ENCODE measurements at regions not wholly inside any gene's neighbourhood (a gene's known extent, or its start where the extent isn't known, plus 50 kb on each side); places are given as distances from the start of the nearest gene placed in this dataset.
A peak's percentile ranks its signal among the peaks of the same experiment; 100 is the strongest.

DNA sequence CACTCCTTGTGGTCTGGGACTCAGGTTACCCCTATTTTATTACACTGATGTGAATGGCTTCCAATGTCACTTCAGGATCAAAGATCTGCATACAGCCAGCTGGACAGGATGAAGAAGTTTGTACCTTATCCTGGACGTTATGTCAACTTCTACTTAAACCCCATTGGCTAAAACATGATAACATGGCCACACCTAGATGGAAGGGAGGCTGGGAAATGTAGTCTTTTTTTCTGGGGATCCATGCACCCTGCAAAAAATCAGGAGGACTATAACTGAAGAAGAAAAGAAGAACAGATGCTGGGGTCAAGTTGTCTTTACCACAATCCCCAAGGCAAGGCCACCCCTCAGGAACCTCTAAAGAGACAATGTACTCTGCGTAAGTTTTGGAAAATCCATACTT is 459.2 kb downstream of the BCOR start:
- no peak for DNase-seq (ENCODE audit: low spot score)

DNA sequence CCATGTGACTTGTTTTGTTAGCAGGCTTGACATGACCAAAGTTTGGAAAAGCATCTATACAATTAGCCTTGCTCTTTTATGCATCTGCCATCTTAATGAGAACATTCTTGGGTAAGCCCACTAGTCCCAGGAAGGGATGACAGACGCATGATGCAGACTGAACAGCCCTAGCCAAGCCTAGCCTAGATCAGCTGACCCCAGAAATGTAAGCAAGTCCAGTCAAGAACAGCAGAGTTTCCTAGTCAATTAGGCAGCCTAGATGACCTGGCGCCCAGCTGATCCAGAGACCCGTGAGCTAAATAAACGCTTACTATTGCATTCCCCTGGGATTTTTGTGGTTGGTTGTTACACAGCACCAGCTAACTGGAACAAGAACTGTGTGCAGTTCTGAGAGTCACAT is 457.9 kb downstream of the BCOR start:
- no peak for DNase-seq (ENCODE audit: low spot score)

DNA sequence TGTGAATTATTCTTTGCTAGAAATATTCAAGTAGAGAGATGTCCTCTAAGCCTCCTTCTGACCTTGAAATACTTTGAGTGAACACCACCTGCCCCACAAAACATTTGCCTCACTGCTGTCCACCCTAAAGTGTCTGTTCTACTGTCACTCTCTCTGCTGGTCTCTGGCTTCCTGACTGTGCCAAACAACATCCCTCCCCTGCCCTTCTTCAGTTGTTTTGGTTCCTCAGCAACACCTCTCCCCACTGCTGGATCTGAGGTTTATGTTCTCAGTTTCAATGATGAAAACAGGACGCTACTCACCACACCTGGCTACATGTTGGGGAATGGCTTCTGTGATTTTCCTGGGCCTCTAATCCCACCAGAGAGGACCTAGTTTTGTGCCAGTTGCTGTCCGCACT is 456.9 kb downstream of the BCOR start:
- no peak for DNase-seq (ENCODE audit: low spot score)

DNA sequence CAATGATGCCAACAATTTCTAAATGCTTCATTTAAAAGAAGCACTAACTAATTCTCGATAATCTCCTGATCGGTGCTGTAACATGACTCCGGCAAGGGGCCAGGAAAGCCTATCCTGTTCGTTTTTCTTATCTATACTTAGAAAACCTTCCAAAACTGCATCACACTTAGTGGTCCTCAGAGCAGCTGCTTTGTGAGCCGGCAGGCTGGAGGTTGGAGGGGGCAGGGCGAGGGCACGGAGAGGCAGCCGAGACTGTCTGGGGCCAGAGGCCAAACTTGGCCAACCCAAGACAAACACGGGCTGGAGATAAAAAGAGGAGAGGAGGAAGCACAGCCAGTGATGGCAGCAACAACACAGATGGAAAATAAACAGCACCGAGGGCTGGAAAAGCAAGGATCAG is 455.7 kb downstream of the BCOR start:
- no peak for DNase-seq (ENCODE audit: low spot score)

DNA sequence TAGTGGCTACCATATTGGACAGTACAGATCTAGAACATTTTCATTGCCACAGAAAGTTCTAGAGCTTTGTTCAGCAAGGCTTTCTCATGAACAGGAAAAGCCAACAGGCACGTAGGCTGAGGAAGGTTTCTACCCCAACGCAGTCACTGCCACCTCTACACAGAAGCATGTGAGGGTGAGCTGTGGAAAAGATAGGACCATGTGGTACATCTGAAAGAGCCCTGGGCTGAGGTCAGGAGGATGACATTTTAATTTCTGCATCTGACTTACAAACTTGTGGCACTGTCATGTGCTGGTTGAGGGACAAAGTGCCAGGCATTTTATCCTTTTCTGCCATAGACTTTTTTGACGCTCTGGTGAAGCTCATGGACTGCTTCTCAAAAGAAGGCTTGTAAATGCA is 454.2 kb downstream of the BCOR start:
- DNase-seq (ENCODE audit: low spot score) = no peak

DNA sequence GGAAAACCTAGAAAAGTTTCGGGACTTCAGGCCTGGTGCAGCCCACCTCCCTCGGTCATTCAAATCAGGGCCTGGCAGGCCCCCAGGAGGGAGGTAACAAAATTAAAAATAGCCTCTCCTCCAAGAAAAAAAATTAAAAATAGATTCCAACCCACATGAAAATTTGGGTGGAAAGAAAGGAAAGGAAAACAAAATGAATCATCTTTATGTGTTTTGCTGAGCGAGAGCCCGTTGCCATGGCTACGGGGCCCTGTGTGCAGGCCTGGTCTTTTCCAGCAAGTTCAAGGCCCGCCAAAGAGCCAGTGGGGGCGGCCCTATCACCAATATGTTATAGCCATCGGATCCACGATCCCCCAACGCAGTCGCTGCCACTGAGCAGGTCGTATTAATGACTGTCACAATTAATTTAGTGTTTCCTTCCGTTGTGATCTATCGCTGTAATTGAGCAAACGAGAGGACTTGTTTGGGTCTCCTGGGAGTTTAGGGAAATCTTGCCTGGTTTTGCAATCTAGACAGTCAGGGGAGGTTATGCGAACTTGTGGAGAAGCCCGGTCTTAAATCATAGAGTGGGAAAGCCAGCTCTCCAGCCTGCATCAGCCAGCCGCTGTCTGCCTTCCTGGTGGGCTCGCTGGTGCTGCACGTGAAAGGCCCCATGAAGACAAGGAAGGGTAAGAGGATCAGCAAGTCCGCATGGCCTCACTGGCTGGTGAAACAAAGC is 452.4 kb downstream of the BCOR start:
- DNase-seq (ENCODE audit: low spot score) = no peak

DNA sequence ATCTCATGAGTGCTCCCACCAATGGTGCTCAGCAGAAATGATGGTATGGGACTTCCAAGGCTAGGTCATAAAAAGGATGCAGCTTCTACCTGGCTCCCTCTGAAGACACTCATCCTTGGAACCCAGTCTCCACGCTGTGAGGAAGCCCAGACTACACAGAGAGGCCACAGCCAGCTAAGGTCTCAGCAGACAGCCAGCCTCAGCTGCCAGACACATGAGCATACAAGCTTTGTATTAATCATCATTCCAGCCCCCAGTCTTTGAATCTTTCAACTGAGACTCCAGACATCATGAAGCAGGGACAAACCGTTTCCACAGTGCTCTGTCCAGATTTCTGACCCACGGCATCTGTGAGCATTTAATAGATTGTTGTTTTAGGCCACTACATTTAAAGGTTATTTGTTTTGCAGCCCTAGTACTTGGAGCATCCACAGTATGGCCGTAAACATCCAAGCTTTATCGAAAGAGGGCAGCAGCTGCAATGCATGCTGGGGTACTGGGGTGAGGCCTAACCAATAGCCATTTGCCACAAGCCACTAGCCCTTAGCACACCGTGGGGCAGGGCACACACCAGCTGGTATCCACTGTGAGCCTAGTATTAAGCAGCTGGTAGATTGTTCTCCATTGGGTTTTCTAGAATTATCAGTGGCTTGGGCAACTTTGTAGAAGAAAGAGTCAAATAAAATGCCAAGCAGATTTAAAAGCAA is 449.1 kb downstream of the BCOR start:
- DNase-seq (ENCODE audit: low spot score) = no peak

DNA sequence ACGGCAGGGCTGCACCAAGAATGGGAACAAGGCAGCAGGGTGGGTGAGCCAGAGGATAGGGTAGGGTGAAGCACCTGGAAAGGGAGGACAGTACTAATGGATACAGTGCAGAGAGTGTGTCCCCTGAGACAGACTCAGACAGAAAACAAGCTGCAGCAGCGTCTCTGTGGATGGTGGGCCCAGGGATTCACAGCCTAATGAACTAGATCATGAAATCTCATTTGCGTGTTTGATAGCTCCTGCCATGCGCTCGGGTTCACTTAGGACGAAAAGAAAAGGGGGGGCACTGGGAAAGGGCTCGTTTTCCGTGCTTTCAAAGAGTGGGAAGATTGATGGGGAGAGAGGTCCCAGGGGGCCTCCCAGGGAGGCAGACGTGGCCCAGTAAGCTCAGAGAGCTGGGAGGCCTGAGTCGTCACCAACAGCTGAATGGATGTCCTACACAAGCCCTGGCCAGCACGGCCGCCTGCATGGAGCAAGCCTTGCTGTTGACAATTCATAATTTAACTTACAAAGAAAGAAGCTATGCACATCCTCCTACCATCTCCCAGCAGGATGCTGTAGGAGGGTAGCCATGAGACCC is 446.9 kb downstream of the BCOR start:
- DNase-seq (ENCODE audit: low spot score) = no peak

DNA sequence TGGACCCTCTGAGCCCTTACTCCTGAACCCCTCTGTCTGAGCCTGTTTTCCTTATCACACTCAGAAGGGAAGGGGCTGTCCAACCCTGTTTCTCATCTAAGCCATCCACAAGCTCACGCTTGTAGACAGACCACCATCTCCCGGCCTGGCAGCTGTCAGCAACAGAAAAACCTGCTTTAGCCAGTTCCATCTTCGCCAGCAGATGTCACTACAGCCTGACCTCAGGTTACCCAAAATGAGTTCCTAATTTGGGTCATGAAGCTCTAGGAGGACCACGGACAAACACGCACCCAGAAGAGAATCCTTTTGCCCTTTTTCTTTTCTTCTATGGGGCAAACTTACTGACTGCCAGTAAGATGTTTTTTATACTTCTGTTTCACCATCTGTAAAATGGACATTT is 445.4 kb downstream of the BCOR start:
- DNase-seq (ENCODE audit: low spot score) = peak; percentile 42

DNA sequence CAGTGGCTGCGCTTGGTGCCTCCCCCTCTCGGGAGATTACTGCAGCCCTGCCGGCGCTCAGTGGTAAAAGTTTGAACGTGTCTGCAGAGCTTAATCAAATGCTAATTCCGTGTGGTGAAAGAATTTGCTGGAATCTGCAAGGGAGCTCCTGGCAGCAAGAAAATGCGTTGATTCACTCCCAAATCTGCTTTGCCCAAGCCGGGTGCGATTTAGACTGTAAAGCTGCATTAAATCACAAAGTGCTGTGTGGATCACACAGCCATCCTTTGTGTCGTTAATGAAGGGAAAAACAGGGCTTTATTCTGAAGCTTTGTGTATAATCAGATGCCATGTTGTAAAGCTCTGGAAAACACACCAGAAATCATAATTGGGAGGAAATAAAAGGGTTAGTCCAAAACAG is 444.1 kb downstream of the BCOR start:
- peak; percentile 90 for DNase-seq (ENCODE audit: low spot score)

DNA sequence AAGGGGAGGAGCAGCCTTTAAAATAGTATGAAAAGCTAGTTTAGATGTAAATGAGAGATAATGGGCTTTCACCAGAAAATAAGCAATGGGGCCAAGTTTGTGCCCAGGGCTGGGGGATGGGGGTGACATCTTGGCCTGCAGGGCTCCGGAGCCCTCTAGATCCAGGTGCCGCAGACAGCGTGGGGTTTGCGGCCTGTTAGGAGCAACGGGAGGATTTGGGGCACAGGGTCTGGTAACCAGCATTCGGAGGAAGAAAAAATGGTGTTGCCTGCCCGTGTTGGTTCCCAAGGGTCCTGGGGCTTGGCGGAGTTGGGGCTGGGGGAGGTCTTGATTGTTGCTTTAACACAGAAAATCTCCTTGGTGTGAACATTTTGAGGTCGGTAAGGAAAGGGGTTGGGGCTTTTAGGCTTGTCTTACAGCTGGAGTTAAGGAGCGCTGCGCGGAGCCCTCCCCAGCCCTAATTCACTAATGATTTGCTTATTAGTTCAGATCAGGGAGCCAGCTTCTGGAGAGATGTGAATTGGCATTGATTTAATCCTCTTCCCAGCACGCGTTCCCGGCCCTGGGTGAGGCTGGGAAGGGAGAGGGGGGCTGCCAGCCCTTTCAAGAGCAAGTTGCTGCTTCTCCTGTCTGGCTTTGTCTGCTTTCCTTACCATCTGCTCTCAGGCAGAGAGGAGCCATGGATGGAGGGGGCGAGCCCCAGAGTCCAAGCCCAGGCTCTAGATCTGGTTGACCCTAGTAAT is 443.4 kb downstream of the BCOR start:
- no peak for DNase-seq (ENCODE audit: low spot score)

DNA sequence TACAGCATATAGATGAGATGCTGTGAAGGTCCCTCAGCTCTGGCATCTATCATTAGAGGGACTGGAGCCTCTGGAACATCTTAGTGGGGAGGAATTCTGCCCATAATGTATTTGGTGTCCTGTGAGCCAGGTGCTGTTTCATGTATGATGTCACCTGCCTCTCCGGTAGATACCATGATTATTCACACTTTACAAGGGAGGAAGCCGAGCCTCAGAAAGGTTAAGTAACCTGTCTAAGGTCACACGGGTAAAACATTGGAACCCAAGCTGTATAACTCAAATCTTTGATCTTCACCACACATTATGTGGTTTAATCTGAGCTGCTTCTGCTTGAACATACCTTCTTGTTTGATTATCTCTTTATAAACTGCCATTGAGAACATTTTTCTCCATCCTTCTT is 442.8 kb downstream of the BCOR start:
- no peak for DNase-seq (ENCODE audit: low spot score)

DNA sequence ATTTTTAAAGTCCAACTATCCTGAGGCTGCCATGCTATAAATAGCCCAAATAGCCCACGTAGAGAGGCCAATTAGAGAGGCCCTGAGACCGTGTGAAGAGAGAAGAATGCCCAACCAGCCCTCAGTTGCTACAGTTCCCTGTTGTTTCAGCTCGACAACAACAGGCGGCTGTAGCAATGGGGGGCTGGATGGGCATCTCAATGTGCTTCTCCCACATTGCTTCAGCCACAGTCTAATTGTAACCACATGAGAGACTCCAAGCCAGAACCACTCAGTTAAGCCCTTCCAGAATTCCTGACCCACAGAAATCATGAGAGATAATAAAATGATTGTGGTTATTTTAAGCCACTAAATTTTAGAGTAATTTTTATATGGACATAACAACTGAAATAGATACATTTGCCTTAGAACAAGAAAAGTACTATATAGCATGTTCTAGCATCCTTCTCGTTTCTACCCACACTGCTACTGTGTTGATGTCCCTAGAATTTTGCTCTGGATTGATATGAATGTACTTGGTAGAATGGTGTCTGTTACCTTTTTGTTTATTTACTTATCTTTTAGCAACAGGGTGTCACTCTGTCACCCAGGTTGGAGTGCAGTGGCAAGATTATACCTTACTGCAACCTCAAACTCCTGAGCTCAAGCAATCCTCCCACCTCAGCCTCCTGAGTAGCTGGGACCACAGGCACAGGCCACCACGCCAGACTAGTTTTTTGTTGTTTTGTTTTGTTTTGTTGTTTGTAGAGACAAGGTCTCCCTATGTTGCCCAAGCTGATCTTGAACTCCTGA is 436.4 kb downstream of the BCOR start:
- no peak for DNase-seq (ENCODE audit: low spot score)

DNA sequence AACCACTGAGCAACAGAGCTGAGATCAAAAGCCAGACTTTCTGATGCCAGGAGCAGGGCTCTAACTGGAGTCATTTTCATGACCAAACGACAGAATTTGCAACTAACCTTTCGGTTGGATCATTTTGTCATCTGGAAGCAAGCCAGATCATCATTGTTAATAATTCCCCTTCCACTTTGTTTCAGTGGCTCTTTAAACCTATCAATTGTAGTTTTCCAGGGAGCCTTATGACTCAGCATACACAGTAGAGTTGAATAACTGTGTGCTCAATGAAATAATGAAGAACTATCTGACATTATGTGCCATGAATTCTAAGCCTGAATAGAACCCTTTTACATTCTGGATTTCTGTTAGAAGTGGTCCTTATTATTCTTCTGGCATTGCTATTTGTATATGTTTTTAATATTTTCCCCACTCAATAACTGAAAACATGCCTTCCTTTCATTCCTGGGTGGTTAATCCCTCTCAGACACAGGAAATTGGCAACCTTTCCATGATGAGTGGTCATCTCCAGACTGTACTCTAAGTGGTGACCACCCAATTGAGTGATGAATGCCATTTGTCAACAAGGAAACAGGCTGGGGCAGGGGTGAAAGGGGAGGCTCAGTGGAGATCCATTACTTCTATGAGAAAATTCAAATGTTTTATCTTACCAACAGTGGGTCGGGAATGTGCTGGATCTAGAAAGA is 431.8 kb downstream of the BCOR start:
- no peak for DNase-seq (ENCODE audit: low spot score)

DNA sequence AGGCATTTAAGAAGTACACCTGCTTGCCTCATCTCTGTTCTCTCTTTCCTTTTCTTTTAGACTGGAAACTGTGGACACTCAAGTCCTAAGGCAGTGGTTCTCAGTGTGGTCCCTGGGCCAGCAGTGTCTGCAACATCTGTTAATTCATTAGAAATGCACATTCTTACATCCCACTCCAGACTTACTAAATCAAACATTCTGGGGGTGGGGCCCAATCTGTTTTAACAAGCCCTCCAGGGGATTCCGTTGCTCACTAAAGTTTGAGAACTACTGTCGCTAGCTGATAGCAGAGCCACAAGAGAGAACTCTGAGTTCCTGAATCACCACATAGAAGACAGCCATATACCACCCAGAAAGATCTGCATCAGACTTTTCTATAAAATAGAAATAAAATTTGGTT is 430.6 kb downstream of the BCOR start:
- no peak for DNase-seq (ENCODE audit: low spot score)

DNA sequence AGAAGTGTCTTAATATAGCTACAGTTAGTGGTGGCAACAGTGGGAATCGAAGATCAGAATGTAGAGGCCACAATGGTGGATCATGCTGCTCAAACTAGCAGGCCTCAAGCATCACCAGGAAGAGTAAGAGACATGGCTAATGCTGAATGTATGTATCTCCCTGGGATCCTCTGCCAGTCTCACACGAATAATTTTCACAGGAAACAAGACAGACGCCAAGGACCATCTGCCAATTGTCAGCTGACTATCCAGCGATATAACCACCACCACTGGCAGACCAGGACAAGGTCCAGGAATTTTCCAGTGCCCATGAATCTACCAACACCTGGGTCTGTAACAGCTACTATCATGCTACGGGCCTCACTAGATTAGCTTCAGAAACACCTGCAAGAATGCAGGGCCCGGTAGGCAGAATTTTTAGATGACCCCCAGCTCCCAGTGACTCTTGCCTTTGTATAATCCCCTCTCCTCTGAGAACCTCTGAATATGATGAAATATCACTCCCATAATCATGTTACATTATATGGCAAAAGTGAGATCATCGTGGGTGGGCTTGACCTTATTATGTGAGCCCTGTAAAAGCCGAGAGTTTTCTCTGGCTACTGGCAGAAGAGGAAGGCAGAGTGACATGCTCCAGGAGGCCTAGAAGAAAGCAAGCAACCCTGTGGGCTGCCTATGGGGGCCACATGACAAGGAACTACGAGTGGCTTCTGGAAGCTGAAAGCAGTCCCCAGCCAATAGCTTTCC is 429.8 kb downstream of the BCOR start:
- no peak for DNase-seq (ENCODE audit: low spot score)

DNA sequence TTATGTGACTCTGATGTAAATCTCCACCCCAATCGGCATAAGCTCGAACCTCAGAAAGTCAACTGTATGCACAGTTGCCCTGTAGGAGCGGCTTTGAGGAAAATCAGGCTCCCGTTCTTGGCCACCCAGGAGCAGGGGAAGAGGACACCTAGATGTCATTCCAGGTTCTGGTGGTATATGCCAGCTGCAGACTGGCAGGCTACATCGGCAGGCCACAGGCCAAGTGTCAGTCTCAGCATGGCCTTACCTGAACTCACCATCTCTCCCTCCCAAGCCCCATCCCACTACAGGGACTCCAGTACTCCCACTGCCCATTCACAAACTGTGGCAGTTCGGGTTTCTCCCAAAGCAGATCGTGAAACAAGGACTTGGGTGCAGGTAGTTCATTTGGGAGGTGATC is 428.1 kb downstream of the BCOR start:
- no peak for DNase-seq (ENCODE audit: low spot score)

DNA sequence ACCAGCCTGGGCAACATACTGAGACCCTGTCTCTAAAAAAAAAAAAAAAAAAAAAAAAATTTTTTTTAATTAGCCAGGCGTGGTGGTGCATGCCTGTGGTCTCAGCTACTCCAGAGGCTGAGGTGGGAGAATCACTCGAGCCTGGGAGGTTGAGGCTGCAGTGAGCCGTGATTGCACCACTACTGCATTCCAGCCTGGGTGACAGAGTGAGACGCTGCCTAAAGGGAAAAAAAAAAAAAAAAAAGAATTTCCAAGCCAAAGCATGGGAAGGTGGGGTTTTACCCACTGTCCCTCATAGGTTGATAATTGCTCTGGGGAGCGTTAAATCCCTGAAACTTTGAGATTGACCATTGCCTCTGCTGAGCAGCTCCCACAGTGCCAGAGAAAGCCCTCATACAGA is 427.5 kb downstream of the BCOR start:
- DNase-seq (ENCODE audit: low spot score) = no peak

DNA sequence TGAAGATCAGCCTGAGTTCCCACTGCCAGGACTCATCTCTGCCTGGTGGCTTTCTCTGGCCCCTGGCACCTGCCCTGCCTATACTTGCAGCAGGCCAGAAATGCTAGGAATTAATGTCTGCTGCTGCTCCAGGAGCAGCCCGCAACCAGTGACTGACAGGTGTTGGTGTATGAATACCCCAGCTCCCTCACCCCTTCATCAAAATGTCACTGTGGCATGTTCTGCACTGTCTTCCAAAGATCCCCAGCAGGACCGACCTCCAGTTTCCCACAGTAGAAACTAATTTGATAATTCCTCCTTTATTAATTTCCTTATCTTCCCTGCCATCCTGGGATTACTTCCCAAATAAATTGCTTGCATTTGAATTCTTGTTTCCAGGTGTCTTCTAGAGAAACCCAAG is 425.4 kb downstream of the BCOR start:
- DNase-seq (ENCODE audit: low spot score) = no peak

DNA sequence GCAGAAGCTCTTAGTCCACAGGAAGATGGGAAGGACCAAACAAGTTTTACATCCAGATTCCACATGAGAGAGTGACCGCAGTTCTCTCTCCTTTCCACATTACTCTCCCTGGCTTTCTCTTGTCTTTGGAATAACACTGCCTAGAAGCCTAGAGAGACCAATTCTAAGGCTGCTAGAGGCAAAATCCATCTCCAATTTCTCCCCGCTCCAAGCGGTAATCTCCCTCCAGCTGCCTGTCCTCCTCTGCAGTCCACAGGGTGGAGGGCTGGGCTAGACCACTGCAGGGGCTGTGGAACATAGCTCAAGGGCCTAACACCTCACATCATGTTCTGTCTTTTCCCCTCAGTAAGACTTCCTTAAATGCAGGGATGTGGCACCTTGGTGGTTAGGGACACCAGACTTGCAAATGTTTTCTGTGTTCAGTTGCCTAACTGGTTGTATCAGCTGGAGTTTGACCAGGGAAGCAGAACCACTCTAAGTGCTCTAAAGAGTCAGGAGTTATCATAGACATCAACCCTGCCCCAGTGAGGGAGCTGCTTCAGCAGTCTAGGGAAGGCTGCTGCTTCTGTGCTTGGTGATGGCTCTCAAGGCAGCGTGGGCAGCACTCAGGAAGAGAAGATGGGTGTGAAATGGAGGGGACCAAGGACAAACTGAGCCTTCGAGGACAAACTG is 423.1 kb downstream of the BCOR start:
- no peak for DNase-seq (ENCODE audit: low spot score)
